Hepatocyte (in vitro differentiated cells): ENCODE measurements at regions not wholly inside any gene's neighbourhood (a gene's known extent, or its start where the extent isn't known, plus 50 kb on each side); places are given as distances from the start of the nearest gene placed in this dataset.

Source experiments
- DNase-seq: peaks from one replicate; pipeline ENCODE4 v3.0.0-alpha.2; 2016; ENCODE audit warnings: low spot score
- H2AFZ ChIP-seq: fragments of 200-600 bp; sonication (generic); 2 replicates; pipeline ENCODE4 v1.6.0; 2016; ENCODE audit warnings: antibody characterized with exemption, mild to moderate bottlenecking
- H3K27ac ChIP-seq: fragments of 200-600 bp; sonication (generic); 2 replicates; pipeline ENCODE4 v1.5.1; 2016; ENCODE audit warnings: mild to moderate bottlenecking
- H3K27me3 ChIP-seq: fragments of 200-600 bp; sonication (generic); 2 replicates; pipeline ENCODE4 v1.6.1; 2016
- H3K36me3 ChIP-seq: fragments of 200-600 bp; sonication (generic); replicated peaks from 2 replicates; pipeline ENCODE4 v1.5.1; 2016; ENCODE audit warnings: low read depth; ENCODE audit not compliant: insufficient read depth
- H3K4me1 ChIP-seq: fragments of 200-600 bp; sonication (generic); 2 replicates; pipeline ENCODE4 v1.5.1; 2016; ENCODE audit warnings: mild to moderate bottlenecking, moderate library complexity; ENCODE audit not compliant: insufficient read depth
- H3K4me2 ChIP-seq: fragments of 200-600 bp; sonication (generic); 2 replicates; pipeline ENCODE4 v1.6.0; 2016
- H3K4me3 ChIP-seq: fragments of 200-600 bp; sonication (generic); 2 replicates; pipeline ENCODE4 v1.5.1; 2016; ENCODE audit warnings: mild to moderate bottlenecking
- H3K79me2 ChIP-seq: fragments of 200-600 bp; sonication (generic); 2 replicates; pipeline ENCODE4 v1.6.0; 2017; ENCODE audit warnings: mild to moderate bottlenecking
- H3K9me2 ChIP-seq: fragments of 200-600 bp; sonication (generic); replicated peaks from 2 replicates; pipeline ENCODE4 v1.6.0; 2017; ENCODE audit warnings: mild to moderate bottlenecking; ENCODE audit not compliant: insufficient read depth
- H3K9me3 ChIP-seq: fragments of 200-600 bp; sonication (generic); 2 replicates; pipeline ENCODE4 v1.5.1; 2016; ENCODE audit warnings: low read depth, mild to moderate bottlenecking
- H4K20me1 ChIP-seq: fragments of 200-600 bp; sonication (generic); 2 replicates; pipeline ENCODE4 v1.6.0; 2016; ENCODE audit warnings: mild to moderate bottlenecking; ENCODE audit not compliant: insufficient read depth, poor library complexity, severe bottlenecking
- CTCF ChIP-seq: fragments of 200-600 bp; sonication (generic); IDR thresholded peaks from 2 replicates; pipeline ENCODE4 v1.5.1; 2016; ENCODE audit warnings: antibody characterized with exemption, mild to moderate bottlenecking; ENCODE audit not compliant: poor library complexity
- EZH2 ChIP-seq: fragments of 200-600 bp; sonication (generic); IDR thresholded peaks from 2 replicates; pipeline ENCODE4 v1.6.1; 2016; ENCODE audit warnings: antibody characterized with exemption, mild to moderate bottlenecking, borderline replicate concordance
- EZH2phosphoT487 ChIP-seq: fragments of 200-600 bp; sonication (generic); IDR thresholded peaks from one replicate; pipeline ENCODE4 v1.6.1; 2018; ENCODE audit warnings: antibody characterized with exemption, mild to moderate bottlenecking, low read depth, moderate library complexity; ENCODE audit not compliant: unreplicated experiment, severe bottlenecking
- WGBS: methylation state at CpG from one replicate; pipeline ENCODE4 v1.1.6; 2016; ENCODE audit warnings: low lambda C conversion rate; ENCODE audit errors: missing lambda C conversion rate; 5-methylcytosine and 5-hydroxymethylcytosine counted together

DNA sequence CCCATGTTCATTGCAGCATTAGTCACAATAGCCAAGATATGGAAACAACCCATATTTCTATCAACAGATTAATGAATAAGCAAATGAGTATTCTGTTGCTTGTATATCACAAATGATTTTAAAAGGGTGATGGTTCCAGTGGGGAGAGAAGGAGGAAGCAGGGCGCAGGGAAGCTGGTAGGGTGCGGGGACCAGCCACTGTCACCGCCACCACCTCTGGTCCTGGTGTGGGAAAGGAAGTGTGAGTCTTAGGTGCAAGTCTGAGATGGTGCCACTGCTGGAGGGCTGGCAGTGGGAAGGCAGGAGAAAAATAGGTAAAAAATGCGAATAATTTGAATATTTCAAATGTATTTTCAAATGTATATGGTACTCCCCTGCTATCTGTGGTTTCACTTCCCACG lies 286.8 kb upstream of the DDX53 start:
- Histone ChIP-seq H3K79me2 (no peaks in the 10 kb centered on the region), H3K4me2 (no peak overlapping the region), H3K9me2 (no peaks in the 10 kb centered on the region), H3K9me3 (no peaks in the 10 kb centered on the region), H3K4me3 (no peak overlapping the region), H3K4me1 (no peaks in the 10 kb centered on the region), H3K36me3 (no peaks in the 10 kb centered on the region), H3K27me3 (no peaks in the 10 kb centered on the region), H4K20me1 (no peaks in the 10 kb centered on the region), H3K27ac (no peak overlapping the region), H2AFZ (no peak overlapping the region)
- 72% methylated on average over 5 of the region's 5 CpGs for whole genome bisulfite sequencing
- DNase-seq: no peak
- no peak for TF ChIP-seq EZH2phosphoT487
- no peak for TF ChIP-seq CTCF
- TF ChIP-seq EZH2: no peak

GRCh38 chrX:22730542-22730941 lies 269.2 kb upstream of the DDX53 start:
- Histone ChIP-seq H2AFZ (no peak overlapping the region), H3K4me3 (no peak overlapping the region), H3K27ac (no peak overlapping the region), H3K4me1 (no peaks in the 10 kb centered on the region), H4K20me1 (no peaks in the 10 kb centered on the region), H3K36me3 (no peaks in the 10 kb centered on the region), H3K4me2 (no peak overlapping the region), H3K9me2 (no peaks in the 10 kb centered on the region), H3K79me2 (no peaks in the 10 kb centered on the region), H3K9me3 (no peaks in the 10 kb centered on the region), H3K27me3 (no peaks in the 10 kb centered on the region)
- DNase-seq: no peak
- TF ChIP-seq EZH2 (no peak), EZH2phosphoT487 (no peak), CTCF (no peak)
- WGBS: 79% methylated on average over 6 of the region's 6 CpGs

DNA sequence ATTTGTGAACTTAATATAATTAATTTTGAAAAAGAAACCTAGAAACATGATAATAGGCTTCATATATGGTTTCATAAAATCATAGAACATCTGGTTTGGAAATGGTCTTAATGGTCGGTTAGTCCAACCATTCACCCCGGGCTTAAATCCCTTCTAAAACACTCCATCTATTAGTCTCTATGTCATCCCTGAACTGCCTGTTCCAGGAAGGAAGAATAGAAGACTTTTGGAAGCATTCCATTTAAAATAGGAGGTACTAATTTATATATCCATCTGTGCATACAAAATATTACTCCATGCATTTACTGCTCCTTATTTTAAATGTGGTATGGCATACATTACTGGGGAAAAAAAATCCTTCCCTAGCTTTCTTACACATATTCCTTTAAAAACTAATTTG lies 262.2 kb upstream of the DDX53 start:
- WGBS: 77% methylated on average over 2 of the region's 2 CpGs
- Histone ChIP-seq H3K9me2 (no peaks in the 10 kb centered on the region), H3K27me3 (no peaks in the 10 kb centered on the region), H3K4me2 (no peak overlapping the region), H3K79me2 (no peaks in the 10 kb centered on the region), H3K36me3 (no peaks in the 10 kb centered on the region), H3K4me1 (no peaks in the 10 kb centered on the region), H2AFZ (no peak overlapping the region), H3K4me3 (no peak overlapping the region), H4K20me1 (no peaks in the 10 kb centered on the region), H3K9me3 (no peaks in the 10 kb centered on the region), H3K27ac (no peak overlapping the region)
- TF ChIP-seq CTCF (no peak), EZH2 (no peak), EZH2phosphoT487 (no peak)
- no peak for DNase-seq

- DNase-seq: no peak
- no peaks in the 10 kb centered on the region for H3K36me3 ChIP-seq
- H3K9me3 ChIP-seq: no peaks in the 10 kb centered on the region
- H2AFZ ChIP-seq: no peak overlapping the region
- H3K27ac ChIP-seq: no peak overlapping the region
- no peaks in the 10 kb centered on the region for H4K20me1 ChIP-seq
- H3K9me2 ChIP-seq: no peaks in the 10 kb centered on the region
- WGBS: 79% methylated on average over 3 of the region's 3 CpGs
- no peak overlapping the region for H3K4me3 ChIP-seq
- H3K4me2 ChIP-seq: no peak overlapping the region
- no peaks in the 10 kb centered on the region for H3K4me1 ChIP-seq
- TF ChIP-seq EZH2 (no peak), EZH2phosphoT487 (no peak), CTCF (no peak)
- no peaks in the 10 kb centered on the region for H3K79me2 ChIP-seq
- no peaks in the 10 kb centered on the region for H3K27me3 ChIP-seq
These were observed 260.5 kb upstream of the DDX53 start for GRCh38 chrX:22739276-22739675.
